Fibroblast of skin of left quadriceps (primary cell): ENCODE measurements at regions not wholly inside any gene's neighbourhood (a gene's known extent, or its start where the extent isn't known, plus 50 kb on each side); places are given as distances from the start of the nearest gene placed in this dataset.

ENCODE experiments used
- DNase-seq, 2 experiments: peaks; one replicate each; pipeline ENCODE4 v3.0.0-alpha.2; 2013; ENCODE audit warnings: low read depth in 2 of 2

DNA sequence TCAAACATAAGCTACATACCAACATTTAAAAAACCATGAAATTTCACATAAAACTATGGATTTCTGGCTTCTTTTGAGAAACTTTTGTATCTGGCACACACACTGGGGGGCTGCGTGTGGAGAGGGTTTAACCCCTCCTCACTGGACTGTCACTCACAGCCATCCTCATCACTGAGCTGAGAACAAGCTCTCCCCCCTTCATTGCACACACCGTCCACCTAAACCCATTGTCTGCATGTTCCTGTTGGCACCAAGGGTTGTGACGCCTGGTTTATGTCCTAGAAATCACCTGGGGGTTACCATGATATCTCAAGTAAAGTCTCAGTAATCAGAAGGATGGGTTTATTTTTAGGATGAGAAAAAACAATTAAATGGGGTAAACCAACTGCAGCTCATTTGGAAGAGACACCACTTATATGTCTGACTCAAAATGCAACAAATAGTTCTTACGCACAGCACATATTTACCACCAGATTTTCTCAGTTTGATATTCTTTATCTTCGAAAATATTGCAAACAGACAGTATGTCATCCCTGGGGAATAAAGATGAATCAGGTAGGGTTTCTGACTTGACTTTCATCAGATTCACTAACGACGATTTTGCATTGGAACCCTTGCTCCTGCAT is 218.5 kb upstream of the KLF6 start:
- no peak for DNase-seq

DNA sequence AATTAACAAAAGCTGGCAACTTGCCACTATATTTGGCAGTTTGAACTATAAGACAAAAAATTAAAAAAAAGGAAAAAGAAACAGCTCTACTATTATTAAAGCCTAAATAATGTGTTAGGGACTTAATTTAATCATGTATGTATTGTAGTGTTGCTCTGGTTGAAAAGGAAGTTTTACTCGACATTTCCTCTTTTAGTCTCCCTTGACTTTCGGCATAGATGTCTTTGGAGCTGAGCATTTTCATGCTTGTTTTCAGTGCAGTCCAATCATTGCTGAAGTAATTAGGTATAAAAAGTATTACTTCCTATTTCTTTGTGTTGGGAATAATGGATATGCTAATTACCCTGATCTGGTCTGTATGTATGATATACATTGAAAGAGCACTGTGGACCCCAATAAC is 216.8 kb upstream of the KLF6 start:
- no peak for DNase-seq

DNA sequence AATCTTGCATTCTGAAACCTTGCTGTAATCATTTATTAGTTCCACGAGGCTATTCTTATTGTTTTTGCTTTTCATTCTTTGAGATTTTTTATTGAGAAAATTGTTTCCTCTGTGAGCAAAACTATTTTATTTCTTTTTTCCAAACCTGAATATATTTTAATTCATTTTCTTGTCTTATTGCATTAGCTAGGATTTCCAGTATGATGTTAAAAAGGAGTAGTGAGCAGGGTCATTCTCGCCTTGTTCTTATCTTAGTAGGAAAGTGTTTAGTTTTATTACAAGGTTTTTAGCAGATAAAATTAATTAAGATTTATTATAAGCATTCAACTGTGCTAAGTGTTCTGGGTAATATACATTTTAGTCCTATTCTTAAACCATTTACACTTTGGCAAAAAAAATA is 214.6 kb upstream of the KLF6 start:
- DNase-seq: no peak

DNA sequence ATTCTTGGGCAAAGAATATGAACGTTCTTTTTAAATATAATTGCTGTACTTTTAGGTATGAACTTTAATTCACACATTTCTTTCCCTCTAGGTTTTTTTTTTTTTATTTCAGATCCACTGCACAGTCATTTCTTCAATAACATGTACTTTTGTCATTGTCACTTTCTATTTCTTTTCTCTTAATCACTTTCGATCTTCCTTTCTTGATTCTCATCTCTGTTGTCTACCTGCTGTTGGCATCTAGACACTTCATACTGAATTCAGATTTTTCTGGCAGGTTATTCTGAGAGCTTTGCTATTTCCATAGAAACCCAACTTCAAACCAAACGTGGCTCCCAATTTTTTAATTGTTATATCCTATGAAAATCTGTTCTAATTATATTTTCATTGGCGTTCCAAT is 211.7 kb upstream of the KLF6 start:
- DNase-seq: no peak

DNA sequence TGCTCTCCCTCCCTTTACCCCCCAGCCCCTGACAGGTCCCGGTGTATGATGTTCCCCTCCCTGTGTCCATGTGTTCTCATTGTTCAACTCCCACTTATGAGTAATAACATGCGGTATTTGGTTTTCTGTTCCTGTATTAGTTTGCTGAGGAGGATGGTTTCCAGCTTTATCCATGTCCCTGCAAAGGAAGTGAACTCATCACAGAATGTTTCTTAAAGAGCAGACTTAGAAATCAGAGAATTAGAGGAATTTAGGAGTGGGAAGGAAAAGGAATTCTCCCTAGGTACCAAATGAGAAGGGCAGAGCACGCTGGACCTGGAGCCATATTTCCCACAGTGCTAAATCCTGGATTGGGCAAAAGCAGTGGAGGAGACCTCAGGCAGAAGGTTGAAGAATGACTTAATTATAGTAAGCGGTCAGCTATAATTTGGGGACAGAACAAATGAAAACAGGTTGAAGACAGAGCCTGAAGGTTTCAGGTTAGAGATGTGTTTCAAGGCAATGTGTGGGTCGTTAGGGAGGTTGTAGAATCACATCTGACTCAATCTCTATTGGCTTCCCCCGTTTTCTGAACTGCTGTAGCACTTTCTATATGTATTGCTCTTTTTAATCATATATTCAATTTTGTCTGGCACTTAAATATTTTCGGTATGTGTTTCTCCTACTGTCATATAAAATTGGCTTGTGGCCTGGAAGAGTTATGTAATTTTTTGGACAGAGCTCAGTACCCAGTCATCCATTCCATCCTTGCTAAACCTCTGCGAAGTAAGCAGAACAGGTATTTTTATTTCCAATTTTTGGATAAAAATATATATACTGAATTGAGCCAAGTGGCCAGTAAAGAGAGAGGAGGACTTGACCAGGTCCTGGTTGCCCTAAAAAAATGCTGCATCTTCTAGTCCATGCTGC is 210.5 kb upstream of the KLF6 start:
- peak; percentile 54 to 55 for DNase-seq

DNA sequence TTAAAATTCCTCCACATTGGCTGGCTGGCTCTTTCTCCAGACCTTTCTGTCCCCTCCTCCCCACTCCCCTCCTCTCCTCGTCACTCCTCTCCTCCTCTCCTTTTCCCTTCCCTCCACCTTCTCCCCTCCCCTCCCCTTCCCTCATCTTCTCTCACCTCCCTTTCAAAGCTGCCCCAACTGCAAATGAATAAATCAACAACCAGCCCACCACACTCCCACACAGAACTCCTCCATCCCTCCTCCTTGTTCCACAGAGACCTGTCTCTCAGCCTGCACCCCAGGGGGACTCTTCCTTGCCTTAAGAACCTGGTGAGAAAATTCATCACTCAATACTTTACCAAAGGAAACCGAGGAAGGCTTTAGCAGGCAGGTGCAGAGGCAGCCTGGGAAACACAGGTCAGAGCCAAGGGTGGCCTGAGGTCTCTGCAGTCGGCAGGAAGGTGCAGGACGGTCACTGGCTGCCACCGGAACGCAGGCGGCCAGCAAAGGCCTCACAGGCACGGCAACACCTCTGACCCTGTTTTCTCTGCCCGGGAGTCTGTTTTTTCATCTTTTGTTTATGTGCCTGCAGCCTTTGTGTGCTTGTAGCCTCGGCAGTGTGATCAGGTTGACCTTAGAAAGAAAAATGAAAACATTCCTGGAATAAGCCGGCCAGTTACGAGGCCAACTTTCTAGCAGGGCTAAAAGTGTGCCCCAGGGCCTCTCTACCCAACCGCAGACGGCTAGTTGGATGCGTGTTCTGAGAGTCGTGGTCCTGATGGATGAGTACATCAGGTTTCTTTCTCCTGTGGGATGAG is 207.6 kb upstream of the KLF6 start:
- DNase-seq: no peak

DNA sequence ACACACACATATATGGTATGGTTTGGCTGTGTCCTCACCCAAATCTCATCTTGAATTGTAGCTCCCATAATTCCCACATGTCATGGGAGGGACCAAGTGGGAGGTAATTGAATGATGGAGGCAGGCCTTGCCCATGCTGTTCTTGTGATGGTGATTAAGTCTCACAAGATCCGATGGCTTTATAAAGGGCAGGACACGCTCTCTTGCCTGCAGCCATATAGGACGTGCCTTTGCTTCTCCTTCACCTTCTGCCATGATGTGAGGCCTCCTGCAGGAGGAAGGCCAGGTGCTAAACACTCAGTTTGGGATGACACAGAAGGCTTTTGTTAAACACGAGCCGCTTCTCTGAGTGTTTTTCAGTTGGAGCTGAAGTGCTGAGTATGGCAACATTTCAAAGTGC is 205.3 kb upstream of the KLF6 start:
- no peak for DNase-seq

DNA sequence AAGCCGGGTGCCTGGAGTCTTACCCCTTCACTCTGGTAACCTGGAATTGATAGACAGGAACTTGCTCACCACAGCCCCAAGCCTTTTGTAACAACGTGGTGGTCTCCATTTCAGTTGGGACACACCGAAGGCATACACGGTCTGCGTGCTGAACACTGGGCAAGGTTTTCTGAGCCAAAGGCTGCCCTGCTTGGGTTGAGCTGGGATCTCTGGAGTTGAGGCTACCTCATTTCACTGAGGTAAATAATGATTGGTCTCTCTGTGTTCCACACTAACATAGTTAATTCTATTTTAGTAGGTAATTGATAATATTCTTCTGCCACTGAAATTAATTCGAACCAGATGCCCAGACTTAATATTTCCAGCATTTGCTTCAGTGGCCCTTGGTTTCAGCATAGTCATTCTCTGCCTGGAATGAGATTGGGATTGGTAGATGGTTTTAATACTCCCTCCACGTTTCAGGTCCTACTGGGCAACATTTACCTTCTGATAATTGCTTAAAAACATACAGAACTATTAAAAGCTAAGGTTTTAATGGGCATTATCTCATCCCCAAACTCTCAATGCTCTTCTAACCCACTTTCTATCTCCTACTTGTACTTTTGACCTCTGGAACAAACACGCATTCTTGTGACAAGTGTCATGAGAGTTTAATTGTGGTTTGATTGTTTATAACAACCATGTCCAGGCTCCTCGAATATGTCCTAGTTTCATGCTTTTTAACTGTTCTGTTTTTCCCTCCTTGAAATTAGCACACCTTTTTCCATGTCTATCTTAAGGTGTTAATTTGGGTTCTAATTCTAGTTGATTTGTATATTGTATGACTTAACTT is 202.3 kb upstream of the KLF6 start:
- no peak for DNase-seq

DNA sequence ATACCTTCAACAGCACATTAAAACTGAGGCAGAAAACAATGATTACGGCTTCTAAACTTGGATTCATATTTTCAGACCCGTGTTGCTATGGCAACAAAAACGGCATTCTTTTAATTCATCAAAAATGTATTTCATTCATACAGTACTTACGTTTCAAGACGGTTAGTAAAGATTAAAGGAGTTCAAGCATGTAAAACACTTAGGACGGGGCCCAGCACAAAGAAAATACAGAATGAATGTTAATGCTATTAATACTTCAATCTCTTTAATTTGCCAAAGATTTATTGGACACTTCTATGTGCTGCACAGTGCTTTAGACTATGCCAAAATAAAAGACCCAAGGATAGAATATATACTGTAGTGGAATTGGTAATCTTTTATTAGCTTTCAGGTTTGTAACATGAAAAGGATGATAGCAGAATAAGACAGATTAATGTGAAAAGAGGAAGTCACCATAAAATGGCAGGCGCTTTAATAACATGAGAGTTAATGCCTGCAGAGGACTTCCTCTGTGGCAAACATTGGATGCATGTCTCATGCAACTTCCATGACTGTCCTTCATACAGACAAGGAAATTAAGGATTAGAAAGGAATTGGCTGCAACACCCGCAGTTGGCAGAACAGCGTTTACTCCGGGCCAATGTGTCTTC is 201.6 kb upstream of the KLF6 start:
- no peak for DNase-seq

DNA sequence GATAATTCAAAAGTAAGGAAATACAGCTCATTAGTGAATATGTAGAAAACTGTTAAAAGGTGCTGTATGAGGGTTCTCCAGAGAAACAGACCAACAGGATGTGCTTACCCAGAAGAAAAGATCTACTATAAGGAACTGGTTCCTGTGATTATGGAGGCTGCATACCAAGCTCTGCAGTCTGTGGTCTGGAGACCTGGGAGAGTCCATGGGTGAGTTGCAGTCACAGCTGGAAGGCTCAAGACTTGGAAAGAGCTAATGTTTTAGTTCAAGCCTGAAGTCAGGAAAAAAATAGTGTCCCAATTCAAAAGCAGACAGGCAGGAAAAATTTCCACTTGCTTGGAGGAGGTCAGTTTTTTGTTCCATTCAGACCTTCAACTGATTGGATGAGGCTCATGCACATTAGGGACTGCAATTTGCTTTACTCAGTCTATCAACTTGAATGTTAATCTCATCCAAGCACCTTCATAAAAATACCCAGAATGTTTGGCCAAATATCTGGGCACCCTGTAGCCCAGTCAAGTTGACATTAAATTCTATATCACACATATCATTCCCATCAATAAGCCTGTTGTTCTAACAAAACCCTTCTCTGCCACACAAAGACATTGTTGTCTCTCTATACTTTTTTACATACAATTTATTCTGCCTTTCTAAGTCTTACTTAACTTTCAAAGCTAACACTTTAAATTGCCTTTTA is 197.9 kb upstream of the KLF6 start:
- DNase-seq: no peak

DNA sequence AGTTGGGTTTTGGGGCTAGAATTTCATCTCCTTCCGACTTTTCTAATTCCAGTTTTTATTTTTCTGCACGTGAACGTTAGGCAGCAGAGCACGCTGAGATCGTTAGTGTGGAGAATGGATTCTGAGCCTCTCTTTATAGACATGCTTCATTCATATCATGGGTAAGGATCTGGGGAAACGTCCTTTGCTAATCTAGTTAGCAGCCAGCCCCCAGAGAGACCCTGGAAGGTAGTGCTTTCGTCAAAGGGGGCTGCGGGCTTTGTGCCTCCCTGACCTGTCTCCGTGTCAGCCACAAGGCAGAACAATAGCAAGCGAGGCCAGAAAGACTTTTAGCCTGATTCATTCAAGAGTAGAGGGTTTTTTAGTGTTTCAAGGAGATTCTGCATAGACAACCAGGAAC is 196.3 kb upstream of the KLF6 start:
- DNase-seq: no peak

DNA sequence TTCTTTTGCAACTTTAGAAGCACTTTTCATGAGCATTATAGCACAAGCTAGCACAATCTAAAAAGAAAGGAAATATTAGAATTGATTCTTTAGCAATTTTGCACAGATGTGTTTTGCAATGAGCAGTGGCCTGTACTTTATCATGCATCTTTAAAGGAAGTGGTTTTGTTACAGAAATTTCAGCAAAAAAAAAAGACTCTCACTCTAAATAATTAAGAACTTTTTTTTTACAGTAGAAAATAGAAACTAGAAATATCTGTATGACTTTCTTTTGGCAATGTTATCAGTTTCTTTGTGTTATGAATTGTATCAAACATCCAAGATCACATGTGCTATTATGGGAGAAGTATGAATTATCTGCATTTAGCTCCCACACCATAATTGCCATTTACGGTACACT is 195.7 kb upstream of the KLF6 start:
- DNase-seq: no peak

DNA sequence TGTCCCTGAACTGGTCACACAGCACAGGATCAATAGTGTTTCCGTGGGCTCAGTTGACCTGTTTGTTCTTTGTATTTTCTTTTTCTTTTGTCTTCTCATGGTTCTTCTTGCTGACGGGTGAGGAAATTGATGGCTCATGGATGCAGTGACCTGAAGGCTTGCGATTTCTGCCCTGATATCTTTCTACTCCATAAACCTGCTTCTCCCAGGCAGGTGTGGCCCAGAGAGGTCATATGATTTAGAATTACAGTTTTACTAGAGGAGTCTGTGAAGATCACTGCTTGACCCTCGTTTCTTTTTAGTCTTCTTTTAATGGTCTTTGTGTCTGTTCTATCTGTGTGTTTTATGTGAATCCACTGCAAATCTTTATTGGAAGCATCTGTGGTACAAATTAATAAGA is 195.1 kb upstream of the KLF6 start:
- DNase-seq: no peak

DNA sequence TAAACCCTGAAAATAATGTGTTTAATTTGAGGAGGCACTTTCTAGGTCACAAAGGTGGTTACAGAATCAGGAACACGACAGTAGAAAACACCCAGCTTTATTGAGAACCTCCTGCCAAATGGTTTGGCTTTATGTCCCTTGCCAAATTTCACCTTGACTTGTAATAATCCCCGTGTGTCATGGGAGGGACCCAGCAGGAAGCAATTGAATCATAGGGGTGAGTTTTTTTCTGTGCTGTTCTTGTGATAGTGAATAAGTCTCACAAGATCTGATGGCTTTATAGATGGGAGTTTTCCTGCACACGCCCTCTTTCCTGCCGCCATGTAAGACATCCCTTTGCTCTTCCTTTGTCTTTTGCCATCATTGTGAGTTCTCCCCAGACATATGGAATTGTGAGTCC is 193.8 kb upstream of the KLF6 start:
- no peak for DNase-seq

DNA sequence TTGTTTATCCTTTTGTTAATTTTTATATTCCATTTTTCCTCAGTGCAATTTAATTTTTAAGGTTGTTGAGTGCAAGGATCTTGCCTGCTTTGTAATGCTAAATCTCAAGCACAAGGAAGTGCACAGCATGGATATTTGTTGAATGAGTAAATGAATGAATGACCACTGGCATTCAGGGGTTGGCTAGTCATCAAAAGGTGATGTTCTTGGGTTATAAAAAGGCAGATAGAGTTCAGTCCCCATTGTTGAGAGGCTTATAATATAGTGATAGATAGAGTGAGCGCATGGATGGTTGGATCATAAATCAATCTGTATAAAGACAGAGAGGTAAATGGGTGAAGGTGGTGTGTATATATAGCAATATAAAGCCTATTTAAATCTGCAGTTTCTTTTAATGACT is 193.2 kb upstream of the KLF6 start:
- no peak for DNase-seq

DNA sequence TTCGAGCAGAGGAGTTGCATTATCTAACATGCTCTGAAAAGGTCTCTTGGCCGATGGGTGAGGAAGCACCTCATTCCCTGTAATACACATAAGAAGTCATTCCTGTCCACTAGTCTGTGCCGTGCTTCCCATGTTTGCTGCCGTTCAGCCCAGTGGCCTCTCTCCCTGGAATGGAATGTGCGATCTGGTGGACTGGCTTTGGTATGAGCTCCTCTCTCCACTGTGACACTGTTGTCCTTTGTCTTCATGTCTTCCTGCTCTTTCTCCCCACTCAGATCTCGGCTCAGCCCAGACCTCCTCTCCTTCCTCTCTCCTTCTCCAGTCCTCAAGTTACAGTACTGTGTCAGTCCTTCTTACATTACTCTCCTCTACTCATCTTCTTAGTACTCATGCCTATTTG is 192.8 kb upstream of the KLF6 start:
- no peak for DNase-seq

DNA sequence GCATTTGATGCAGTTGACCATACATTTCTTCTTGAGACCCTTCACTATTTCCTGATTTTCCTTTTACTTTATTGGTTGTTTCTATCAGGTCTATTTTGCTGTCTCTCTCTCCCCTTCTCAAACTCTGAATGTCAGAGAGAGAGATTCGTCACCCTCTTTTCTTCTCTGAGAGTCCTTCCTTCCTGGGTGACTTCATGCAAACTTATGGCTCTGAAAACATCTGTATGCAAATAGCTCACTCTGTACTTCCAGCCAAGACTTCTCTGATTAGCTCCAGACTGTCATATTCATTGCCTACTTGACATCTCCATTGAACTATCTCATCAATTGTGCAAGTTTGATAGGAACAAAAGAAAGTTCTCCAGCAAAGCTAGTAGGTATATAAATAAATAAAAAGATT is 191.7 kb upstream of the KLF6 start:
- DNase-seq: no peak

DNA sequence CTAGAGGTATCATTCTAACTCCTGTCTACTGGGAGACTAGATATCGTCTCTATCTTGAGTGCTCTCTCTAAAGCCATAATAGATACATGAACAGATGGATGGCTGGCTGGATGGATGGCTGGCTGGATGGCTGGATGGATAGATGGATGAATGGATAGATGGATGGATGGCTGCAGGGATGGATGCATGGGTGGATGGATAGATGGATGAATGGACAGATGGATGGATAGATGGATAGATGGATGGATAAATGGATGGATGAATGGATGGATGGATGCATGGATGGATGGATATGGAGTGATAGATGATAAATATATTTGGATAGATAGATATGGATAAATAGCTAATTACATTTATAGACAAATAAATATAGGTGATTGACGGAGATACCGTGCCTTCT is 191.2 kb upstream of the KLF6 start:
- no peak for DNase-seq

DNA sequence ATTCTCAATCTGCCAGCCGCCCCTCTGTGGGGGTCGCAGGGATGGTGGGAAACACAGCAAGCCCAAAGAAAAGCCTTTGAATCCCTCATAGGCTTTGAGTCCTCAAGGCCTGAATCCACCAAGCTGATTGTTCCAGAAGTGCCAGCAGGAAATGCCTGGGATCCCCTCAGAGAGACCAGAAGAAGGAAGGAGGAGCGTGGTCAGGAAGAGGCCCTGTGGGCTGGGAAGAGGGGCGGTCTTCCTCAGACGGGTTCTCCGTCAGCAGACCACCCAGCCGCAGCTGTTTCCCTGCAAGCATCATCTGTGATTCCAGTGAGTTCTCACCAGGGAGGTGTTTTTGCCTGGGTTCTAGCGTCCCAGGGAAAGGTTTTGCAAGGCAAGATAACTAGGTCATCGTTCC is 190.0 kb upstream of the KLF6 start:
- DNase-seq: no peak

DNA sequence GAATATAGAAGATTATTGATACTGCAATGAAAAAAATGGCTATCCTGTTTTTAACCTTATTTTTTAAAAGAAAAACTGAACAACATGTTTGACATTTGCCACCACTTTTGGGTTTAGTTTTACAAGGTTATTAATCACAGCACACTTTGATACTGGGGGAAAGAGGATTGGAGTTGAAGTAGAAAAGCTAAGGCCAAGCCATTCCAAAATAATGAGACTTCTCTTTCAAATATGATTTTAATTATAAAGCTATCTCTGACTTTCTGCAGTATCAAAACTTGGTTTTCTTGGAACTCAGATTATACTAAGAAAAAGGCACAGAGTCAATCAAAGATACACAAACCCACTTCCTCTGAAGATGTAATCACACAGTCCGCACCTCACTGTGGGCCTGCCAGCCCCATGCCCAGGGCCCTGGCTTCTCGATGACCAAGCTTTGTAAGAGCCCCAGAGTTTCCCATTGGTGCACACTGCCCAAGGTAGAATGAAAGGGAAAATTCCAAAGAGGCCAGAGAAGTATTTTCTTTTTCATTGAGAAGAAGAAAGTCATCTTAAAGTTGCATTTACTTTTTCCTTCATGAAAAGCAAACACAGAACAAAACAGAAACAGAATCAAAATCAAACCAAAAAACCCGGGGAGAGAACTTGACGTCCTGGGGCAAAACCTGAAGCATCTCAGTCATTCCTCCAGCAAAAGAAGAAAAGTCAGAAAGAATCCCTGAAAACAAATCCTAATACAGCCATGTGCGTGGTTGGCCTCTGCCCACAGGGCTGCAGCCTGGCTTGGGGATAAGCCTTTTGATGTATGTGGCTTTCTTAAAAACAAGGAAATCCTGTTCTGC is 187.7 kb upstream of the KLF6 start:
- no peak for DNase-seq
